WTC11 (cell line): ENCODE measurements at regions not wholly inside any gene's neighbourhood (a gene's known extent, or its start where the extent isn't known, plus 50 kb on each side); places are given as distances from the start of the nearest gene placed in this dataset.

Experiments
- ATAC-seq: fragments of 200-7000 bp; cut with Tn5 transposase; 2 replicates; pipeline ENCODE4 v1.10.0; 2021; ENCODE audit warnings: mild to moderate bottlenecking, moderate library complexity
- CTCF ChIA-PET: fragments of 300-600 bp; sonication (Branson Sonifier 250); formaldehyde crosslinking; loops from one replicate; lab custom pipeline; 2021; ENCODE audit warnings: antibody characterized with exemption; lab: Charles Lee
- POLR2A ChIA-PET: fragments of 350-600 bp; sonication (Branson Sonifier 250); formaldehyde crosslinking; loops from one replicate; lab custom pipeline; 2021; ENCODE audit warnings: antibody characterized with exemption; lab: Charles Lee
- DNase-seq: peaks from one replicate; pipeline ENCODE4 v3.0.0; 2021; ENCODE audit warnings: low spot score
- H3K27ac Mint-ChIP-seq: 2 replicates; pipeline ENCODE4 v1.8.0; 2021; ENCODE audit warnings: mixed read lengths
- H3K27me3 Mint-ChIP-seq: 2 replicates; pipeline ENCODE4 v1.8.0; 2021; ENCODE audit warnings: low read depth, mild to moderate bottlenecking, moderate library complexity, mixed read lengths
- H3K36me3 Mint-ChIP-seq: 2 replicates; pipeline ENCODE4 v1.8.0; 2021; ENCODE audit warnings: mixed read lengths
- H3K4me1 Mint-ChIP-seq: 2 replicates; pipeline ENCODE4 v1.8.0; 2022; ENCODE audit warnings: mixed read lengths
- H3K4me3 Mint-ChIP-seq: 2 replicates; pipeline ENCODE4 v1.8.0; 2021; ENCODE audit warnings: mild to moderate bottlenecking, moderate library complexity, mixed read lengths
- H3K9me3 Mint-ChIP-seq: 2 replicates; pipeline ENCODE4 v1.8.0; 2021; ENCODE audit warnings: mixed read lengths
- AR ChIP-seq: fragments of 250-450 bp; sonication (Bioruptor Pico); IDR thresholded peaks from 2 replicates; pipeline ENCODE4 v1.9.0; 2021; ENCODE audit warnings: mild to moderate bottlenecking
- ATF1 ChIP-seq: sonication (generic); formaldehyde crosslinking; IDR thresholded peaks from 2 replicates; pipeline ENCODE4 v1.8.1; 2023; ENCODE audit warnings: mild to moderate bottlenecking, moderate library complexity, missing genetic modification reagents
- ATF6 ChIP-seq: sonication (generic); formaldehyde crosslinking; IDR thresholded peaks from 2 replicates; pipeline ENCODE4 v1.8.1; 2023; ENCODE audit warnings: mild to moderate bottlenecking, missing genetic modification reagents
- CBFB ChIP-seq: sonication (generic); formaldehyde crosslinking; IDR thresholded peaks from 2 replicates; pipeline ENCODE4 v1.8.1; 2022; ENCODE audit warnings: mild to moderate bottlenecking, low read depth, missing genetic modification reagents
- ELF4 ChIP-seq: sonication (generic); formaldehyde crosslinking; IDR thresholded peaks from 2 replicates; pipeline ENCODE4 v1.8.1; 2022; ENCODE audit warnings: low read depth, mild to moderate bottlenecking, moderate library complexity, missing genetic modification reagents
- GABPB1 ChIP-seq: sonication (generic); formaldehyde crosslinking; IDR thresholded peaks from 2 replicates; pipeline ENCODE4 v1.8.1; 2023; ENCODE audit warnings: mild to moderate bottlenecking, missing genetic modification reagents
- GTF2I ChIP-seq: fragments of 250-450 bp; sonication (Bioruptor Pico); conservative IDR thresholded peaks from 2 replicates; pipeline ENCODE4 v1.4.0; 2021; ENCODE audit warnings: mild to moderate bottlenecking
- MLX ChIP-seq: sonication (generic); formaldehyde crosslinking; IDR thresholded peaks from 2 replicates; pipeline ENCODE4 v1.8.1; 2023; ENCODE audit warnings: mild to moderate bottlenecking, missing genetic modification reagents, moderate library complexity
- NFATC4 ChIP-seq: fragments of 250-450 bp; sonication (Bioruptor Pico); IDR thresholded peaks from 2 replicates; pipeline ENCODE4 v1.9.0; 2021; ENCODE audit warnings: mild to moderate bottlenecking
- NR1H2 ChIP-seq: sonication (generic); formaldehyde crosslinking; IDR thresholded peaks from 2 replicates; pipeline ENCODE4 v1.9.0; 2021; ENCODE audit warnings: mild to moderate bottlenecking, moderate library complexity, missing genetic modification reagents
- PRRX2 ChIP-seq: fragments of 250-450 bp; sonication (Bioruptor Pico); IDR thresholded peaks from 2 replicates; pipeline ENCODE4 v1.8.0; 2021; ENCODE audit warnings: mild to moderate bottlenecking
- SMAD4 ChIP-seq: sonication (generic); formaldehyde crosslinking; IDR thresholded peaks from 2 replicates; pipeline ENCODE4 v1.8.0; 2022; ENCODE audit warnings: mild to moderate bottlenecking, missing genetic modification reagents
- SOX15 ChIP-seq: fragments of 250-450 bp; sonication (Bioruptor Pico); IDR thresholded peaks from 2 replicates; pipeline ENCODE4 v1.9.0; 2021; ENCODE audit warnings: mild to moderate bottlenecking
- TCF7 ChIP-seq: sonication (generic); formaldehyde crosslinking; IDR thresholded peaks from 2 replicates; pipeline ENCODE4 v1.8.0; 2022; ENCODE audit warnings: mild to moderate bottlenecking, low read depth, missing genetic modification reagents, moderate library complexity
- ZNF512 ChIP-seq: sonication (generic); formaldehyde crosslinking; IDR thresholded peaks from 2 replicates; pipeline ENCODE4 v1.8.1; 2022; ENCODE audit warnings: missing genetic modification reagents, borderline replicate concordance
- ZSCAN18 ChIP-seq: fragments of 250-450 bp; sonication (Bioruptor Pico); IDR thresholded peaks from 2 replicates; pipeline ENCODE4 v2.1.2; 2022; ENCODE audit warnings: mild to moderate bottlenecking, moderate library complexity

- DNase-seq, result no peak
- TF ChIP-seq SMAD4 (no peak), ELF4 (no peak), MLX (no peak), NR1H2 (CRISPR knock-in tag) (no peak), GABPB1 (CRISPR knock-in tag) (no peak), NFATC4 (no peak), ATF1 (CRISPR knock-in tag) (no peak), ZSCAN18 (CRISPR knock-in tag) (no peak)
- no peaks in the 10 kb centered on the region for H3K36me3 Mint-ChIP-seq
- ChIA-PET POLR2A (no interaction called here), CTCF (interaction anchor here (1.1 to 2.0 kb wide), 3 partner anchors 9 to 513 kb away, joined by 4 to 5 read pairs (median 4); no protein-coding TSS in a partner anchor)
- H3K9me3 Mint-ChIP-seq, result no peaks in the 10 kb centered on the region
- peaks cover 10% of the 10 kb centered on the region for H3K4me1 Mint-ChIP-seq
- ATAC-seq, result no peak
- no peak overlapping the region for H3K27ac Mint-ChIP-seq
- H3K4me3 Mint-ChIP-seq, result no peak overlapping the region
- H3K27me3 Mint-ChIP-seq, result no peaks in the 10 kb centered on the region
These were observed 121.9 kb upstream of the CDC42BPA start for GRCh38 chr1:227440182-227440581.

GRCh38 chr1:227437495-227438008, 119.3 kb upstream of the CDC42BPA start:
- Mint-ChIP-seq H3K36me3 (no peaks in the 10 kb centered on the region), H3K4me1 (peaks cover 10% of the 10 kb centered on the region), H3K27me3 (no peaks in the 10 kb centered on the region), H3K27ac (no peak overlapping the region), H3K9me3 (no peaks in the 10 kb centered on the region), H3K4me3 (no peak overlapping the region)
- ChIA-PET POLR2A (no interaction called here), CTCF (interaction anchor here (0.6 kb wide), 1 partner anchor 443 kb away, joined by 3 read pairs; no protein-coding TSS in a partner anchor)
- DNase-seq (no peak), ATAC-seq (peak; percentile 75)
- TF ChIP-seq ZNF512 (CRISPR knock-in tag) (peak; percentile 91; the same call in 1 of the 2 replicates), CBFB (no peak)

- ChIA-PET POLR2A (no interaction called here), CTCF (interaction anchor here (0.5 kb wide), 1 partner anchor 31 kb away, joined by 3 read pairs; no protein-coding TSS in a partner anchor)
- Mint-ChIP-seq H3K36me3 (no peaks in the 10 kb centered on the region), H3K9me3 (no peaks in the 10 kb centered on the region), H3K27ac (no peak overlapping the region), H3K4me1 (peaks cover 22% of the 10 kb centered on the region), H3K4me3 (no peak overlapping the region), H3K27me3 (no peaks in the 10 kb centered on the region; the same call in 1 of the 2 replicates)
- DNase-seq (no peak), ATAC-seq (no peak)
- no peak for TF ChIP-seq ZSCAN18 (CRISPR knock-in tag)
- TF ChIP-seq SOX15, result no peak
- TF ChIP-seq PRRX2 (CRISPR knock-in tag), result no peak
- no peak for TF ChIP-seq GTF2I (CRISPR knock-in tag)
These were observed 116.6 kb upstream of the CDC42BPA start for GRCh38 chr1:227434808-227435444.

- no peaks in the 10 kb centered on the region for H3K9me3 Mint-ChIP-seq
- H3K27ac Mint-ChIP-seq, result no peak overlapping the region
- no peaks in the 10 kb centered on the region; the same call in 1 of the 2 replicates for H3K27me3 Mint-ChIP-seq
- ATAC-seq (no peak), DNase-seq (no peak)
- peaks cover 32% of the 10 kb centered on the region for H3K4me1 Mint-ChIP-seq
- H3K36me3 Mint-ChIP-seq, result no peaks in the 10 kb centered on the region
- CTCF ChIA-PET, result no interaction called here
- POLR2A ChIA-PET, result no interaction called here
- no peak overlapping the region for H3K4me3 Mint-ChIP-seq
- TF ChIP-seq ATF6 (CRISPR knock-in tag), result no peak
- no peak for TF ChIP-seq AR (CRISPR knock-in tag)
- TF ChIP-seq TCF7 (CRISPR knock-in tag), result no peak
These were observed 115.5 kb upstream of the CDC42BPA start for GRCh38 chr1:227433663-227434341.
